ENCODE measurements at regions not wholly inside any gene's neighbourhood (a gene's known extent, or its start where the extent isn't known, plus 50 kb on each side); places are given as distances from the start of the nearest gene placed in this dataset.

- ChIA-PET CTCF (no interaction called here), POLR2A (no interaction called here)
- no peak for TF ChIP-seq CTCF (IDR thresholded peaks at IDR 0.05; ENCODE audit: low read depth, low read length)
- Histone ChIP-seq H3K4me3 (ENCODE audit: low read depth, low read length) (no peak overlapping the region), H3K27me3 (ENCODE audit: control insufficient read depth, insufficient read depth, low read length) (no peaks in the 10 kb centered on the region), H3K9me3 (ENCODE audit: control insufficient read depth, insufficient read depth, low read length) (no peaks in the 10 kb centered on the region), H3K27ac (ENCODE audit: low read depth, low read length) (no peak overlapping the region)
- DNase-seq (ENCODE audit: low read depth, low spot score) = no peak
These were observed 308.4 kb upstream of the DIAPH2 start for GRCh38 chrX:96376266-96376665.

- H3K27me3 ChIP-seq (ENCODE audit: control insufficient read depth, insufficient read depth, low read length) = no peaks in the 10 kb centered on the region
- DNase-seq (ENCODE audit: low read depth, low spot score) = no peak
- ChIA-PET CTCF (no interaction called here), POLR2A (no interaction called here)
- no peak overlapping the region for H3K27ac ChIP-seq (ENCODE audit: low read depth, low read length)
- no peak for TF ChIP-seq CTCF (IDR thresholded peaks at IDR 0.05; ENCODE audit: low read depth, low read length)
- no peaks in the 10 kb centered on the region for H3K9me3 ChIP-seq (ENCODE audit: control insufficient read depth, insufficient read depth, low read length)
- no peak overlapping the region for H3K4me3 ChIP-seq (ENCODE audit: low read depth, low read length)
These were observed 304.7 kb upstream of the DIAPH2 start for GRCh38 chrX:96379951-96380350.

DNA sequence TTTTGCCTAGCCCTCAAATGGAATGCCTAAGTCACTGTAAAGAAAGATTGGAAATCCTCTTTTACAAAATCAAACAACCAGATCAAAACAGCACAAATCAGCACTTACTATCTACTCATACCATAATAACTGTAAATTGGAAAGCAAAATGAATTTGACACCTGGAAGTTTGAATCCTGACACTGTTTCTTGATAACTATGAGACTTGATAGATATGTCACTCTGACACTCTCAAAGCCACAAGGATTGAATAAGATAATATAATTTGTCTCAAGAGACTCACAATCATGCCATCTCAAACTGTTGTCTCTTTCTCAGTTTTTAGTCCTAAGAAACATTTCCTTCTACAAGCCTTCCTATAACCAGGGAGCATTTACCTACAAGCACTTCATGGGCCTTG, 302.6 kb upstream of the DIAPH2 start:
- Histone ChIP-seq H3K4me3 (ENCODE audit: low read depth, low read length) (no peak overlapping the region), H3K9me3 (ENCODE audit: control insufficient read depth, insufficient read depth, low read length) (no peaks in the 10 kb centered on the region), H3K27ac (ENCODE audit: low read depth, low read length) (no peak overlapping the region), H3K27me3 (ENCODE audit: control insufficient read depth, insufficient read depth, low read length) (no peaks in the 10 kb centered on the region)
- no peak for TF ChIP-seq CTCF (IDR thresholded peaks at IDR 0.05; ENCODE audit: low read depth, low read length)
- DNase-seq (ENCODE audit: low read depth, low spot score) = no peak
- ChIA-PET CTCF (no interaction called here), POLR2A (no interaction called here)

- POLR2A ChIA-PET = no interaction called here
- CTCF ChIA-PET = no interaction called here
- TF ChIP-seq CTCF (IDR thresholded peaks at IDR 0.05; ENCODE audit: low read depth, low read length) = no peak
These were observed 301.2 kb upstream of the DIAPH2 start for GRCh38 chrX:96383428-96383827.

DNA sequence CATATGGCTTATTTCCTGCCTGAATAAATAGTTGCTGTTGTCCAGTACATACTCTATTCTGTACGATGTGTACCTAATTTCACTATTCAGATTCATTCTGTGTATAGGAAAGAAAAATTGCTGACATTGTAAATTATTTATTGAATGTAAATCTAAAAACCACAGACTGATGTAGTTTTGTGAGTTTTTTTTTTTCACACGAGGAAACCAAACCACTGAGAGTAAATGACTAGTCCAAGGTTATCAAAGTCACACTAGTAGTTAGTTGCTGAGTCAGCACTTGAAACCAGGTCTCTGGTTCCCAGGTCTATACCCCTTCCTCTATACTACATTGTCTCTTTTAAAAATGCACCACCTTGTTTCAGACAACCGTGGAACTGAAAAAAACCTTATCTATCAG, 298.3 kb upstream of the DIAPH2 start:
- H3K27ac ChIP-seq (ENCODE audit: low read depth, low read length) = no peak overlapping the region
- H3K27me3 ChIP-seq (ENCODE audit: control insufficient read depth, insufficient read depth, low read length) = no peaks in the 10 kb centered on the region
- H3K9me3 ChIP-seq (ENCODE audit: control insufficient read depth, insufficient read depth, low read length) = no peaks in the 10 kb centered on the region
- no peak for TF ChIP-seq CTCF (IDR thresholded peaks at IDR 0.05; ENCODE audit: low read depth, low read length)
- H3K4me3 ChIP-seq (ENCODE audit: low read depth, low read length) = no peak overlapping the region
- ChIA-PET POLR2A (no interaction called here), CTCF (interaction anchor here (0.6 kb wide), 1 partner anchor 732 kb away, joined by 3 read pairs; no protein-coding TSS in a partner anchor)
- DNase-seq (ENCODE audit: low read depth, low spot score) = no peak

More at GRCh38 chrX:96383428-96383827, 301.2 kb upstream of the DIAPH2 start:
- Histone ChIP-seq H3K27ac (ENCODE audit: low read depth, low read length) (no peak overlapping the region), H3K9me3 (ENCODE audit: control insufficient read depth, insufficient read depth, low read length) (no peaks in the 10 kb centered on the region), H3K27me3 (ENCODE audit: control insufficient read depth, insufficient read depth, low read length) (no peaks in the 10 kb centered on the region), H3K4me3 (ENCODE audit: low read depth, low read length) (no peak overlapping the region)
- DNase-seq (ENCODE audit: low read depth, low spot score) = no peak

Data from AG04450 (cell line).